GM19043 (cell line): ENCODE measurements at regions not wholly inside any gene's neighbourhood (a gene's known extent, or its start where the extent isn't known, plus 50 kb on each side); places are given as distances from the start of the nearest gene placed in this dataset.

Experiments used
- ATAC-seq: cut with Tn5 transposase; IDR thresholded peaks from one replicate; pipeline ENCODE4 v1.9.1; 2021; ENCODE audit warnings: low read depth; ENCODE audit not compliant: unreplicated experiment

- ATAC-seq: no peak
Measured at GRCh38 chr12:40551466-40551865, 140.8 kb upstream of the CNTN1 start.

- ATAC-seq: no peak
Measured at GRCh38 chr12:40552868-40553267, 139.4 kb upstream of the CNTN1 start.

DNA sequence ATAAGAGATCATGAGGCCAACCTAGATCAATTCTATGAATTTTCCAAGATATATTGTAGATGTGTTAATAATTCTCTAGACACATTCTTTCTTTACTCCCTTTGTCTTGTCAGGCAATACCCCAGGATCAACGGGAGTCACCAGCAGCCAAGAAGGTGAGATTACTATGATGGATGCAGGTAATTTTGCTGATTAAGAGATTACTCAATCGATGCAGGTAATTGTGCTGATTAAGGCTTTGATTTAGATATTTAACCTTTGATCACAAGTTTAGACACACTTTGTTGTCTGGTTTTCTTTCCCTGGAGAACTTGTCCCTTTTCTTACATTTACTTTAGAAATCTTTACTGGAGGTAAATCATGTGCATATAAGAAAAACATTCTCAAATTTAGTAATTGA lies 134.3 kb upstream of the CNTN1 start:
- ATAC-seq: no peak

DNA sequence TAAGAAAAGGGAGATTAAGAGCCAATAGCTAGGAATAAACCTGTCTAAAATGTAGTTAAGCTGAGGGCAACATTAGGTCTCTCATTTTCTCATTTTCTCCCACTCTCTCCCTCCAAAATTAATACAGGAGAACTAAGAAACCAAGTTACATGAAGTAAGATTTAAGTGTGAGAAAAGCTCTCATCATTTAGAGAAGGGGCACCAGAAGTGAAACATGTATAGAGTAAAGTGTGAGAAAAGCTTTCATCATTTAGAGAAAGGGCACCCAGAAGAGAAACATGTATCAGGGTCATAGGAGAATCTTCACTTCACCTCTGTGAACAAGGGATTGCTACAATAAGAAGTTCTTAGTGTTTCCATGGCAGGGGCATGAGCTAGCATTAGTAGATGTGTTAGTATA lies 132.4 kb upstream of the CNTN1 start:
- ATAC-seq: peak; percentile 42

- ATAC-seq: no peak
Measured at GRCh38 chr12:40560848-40561247, 131.4 kb upstream of the CNTN1 start.

- peak; percentile 54 for ATAC-seq
Measured at GRCh38 chr12:40561395-40561966, 130.8 kb upstream of the CNTN1 start.

- ATAC-seq: no peak
Measured at GRCh38 chr12:40565029-40565633, 127.1 kb upstream of the CNTN1 start.

DNA sequence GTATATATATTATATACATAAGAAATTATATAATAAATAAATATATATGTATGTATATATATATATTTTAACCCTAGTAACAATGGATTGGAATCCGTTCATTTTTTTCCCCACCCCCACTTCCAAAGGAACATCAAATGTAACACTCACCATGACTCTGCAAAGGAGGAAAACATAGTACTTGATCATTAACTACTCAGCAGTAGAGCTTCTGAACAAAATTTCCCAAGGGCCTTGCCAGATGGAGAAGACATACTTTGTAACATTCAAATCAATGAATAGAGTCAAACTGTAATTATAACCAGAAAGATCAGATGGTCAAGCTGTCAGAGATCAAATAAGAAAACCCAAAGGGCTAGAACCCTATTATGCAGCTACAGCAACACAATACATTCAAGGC lies 126.0 kb upstream of the CNTN1 start:
- ATAC-seq: no peak

DNA sequence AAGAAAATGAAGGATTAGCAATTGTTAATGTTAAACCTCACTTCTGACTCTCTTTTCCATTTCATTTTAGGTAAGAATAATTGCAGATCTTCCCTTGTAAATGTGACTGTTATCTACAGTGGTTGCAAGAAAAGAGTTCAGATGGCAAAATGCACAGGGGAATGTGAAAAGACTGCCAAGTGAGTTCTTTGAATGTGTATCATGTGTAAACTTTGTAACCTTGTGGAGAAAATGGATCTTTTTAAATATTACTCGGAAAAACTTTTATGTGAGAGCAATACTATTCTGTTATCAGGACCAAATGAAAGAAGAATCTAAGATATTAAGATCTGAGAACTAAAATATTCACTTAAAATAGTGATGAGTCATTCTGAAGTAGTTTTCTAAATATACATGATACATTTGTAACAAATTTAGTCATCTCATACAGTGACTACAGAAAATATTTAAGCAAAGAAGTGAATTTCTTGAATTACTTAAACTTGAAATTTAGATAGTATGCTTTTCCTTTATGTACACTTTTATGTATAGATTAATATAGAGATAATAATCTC lies 122.5 kb upstream of the CNTN1 start:
- ATAC-seq: no peak

DNA sequence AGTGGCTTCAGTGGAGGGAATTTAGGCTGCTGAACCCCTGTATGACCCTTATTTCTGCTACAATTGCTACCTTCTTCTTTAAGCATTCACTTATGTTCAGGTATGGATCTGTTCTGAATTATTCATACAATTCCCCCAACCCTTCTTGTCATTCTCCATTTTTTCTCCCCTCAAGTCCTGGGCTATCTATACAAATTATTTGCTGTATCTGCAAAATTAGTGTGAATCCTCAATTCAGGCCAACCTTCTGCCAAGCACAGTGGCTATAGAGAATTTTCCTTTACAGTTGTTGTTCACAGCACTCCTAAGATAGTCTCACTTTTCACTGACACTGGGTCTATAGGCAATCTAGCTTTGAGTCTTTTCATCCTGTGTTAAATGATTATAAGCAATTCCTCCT lies 119.2 kb upstream of the CNTN1 start:
- ATAC-seq: no peak

GRCh38 chr12:40575987-40576386 lies 116.3 kb upstream of the CNTN1 start:
- ATAC-seq: no peak

- no peak for ATAC-seq
Measured at GRCh38 chr12:40577834-40578233, 114.4 kb upstream of the CNTN1 start.

GRCh38 chr12:40579687-40580086 lies 112.6 kb upstream of the CNTN1 start:
- ATAC-seq: no peak

GRCh38 chr12:40580346-40580745 lies 111.9 kb upstream of the CNTN1 start:
- ATAC-seq: no peak

- no peak for ATAC-seq
Measured at GRCh38 chr12:40581889-40582288, 110.3 kb upstream of the CNTN1 start.

GRCh38 chr12:40583743-40584142 lies 108.5 kb upstream of the CNTN1 start:
- ATAC-seq: no peak

- ATAC-seq: no peak
Measured at GRCh38 chr12:40584763-40585162, 107.5 kb upstream of the CNTN1 start.

DNA sequence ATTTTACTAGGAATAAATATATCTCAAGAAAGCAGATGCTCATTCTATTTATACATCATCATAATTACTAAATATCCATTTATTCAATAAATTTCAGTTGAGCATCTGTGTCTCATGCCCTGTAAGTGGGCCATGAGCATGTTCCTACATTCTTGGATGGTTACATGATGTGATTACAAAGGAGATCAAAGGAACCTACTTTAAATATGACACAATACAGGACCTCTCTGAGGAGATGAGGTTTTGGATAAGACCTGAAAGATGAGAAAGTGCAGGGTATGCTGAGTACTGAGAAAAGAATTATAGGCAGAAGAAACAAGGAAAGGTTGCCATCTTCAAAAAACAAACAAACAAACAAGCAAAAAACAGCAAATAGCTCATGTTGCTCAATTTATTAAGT lies 105.4 kb upstream of the CNTN1 start:
- no peak for ATAC-seq

DNA sequence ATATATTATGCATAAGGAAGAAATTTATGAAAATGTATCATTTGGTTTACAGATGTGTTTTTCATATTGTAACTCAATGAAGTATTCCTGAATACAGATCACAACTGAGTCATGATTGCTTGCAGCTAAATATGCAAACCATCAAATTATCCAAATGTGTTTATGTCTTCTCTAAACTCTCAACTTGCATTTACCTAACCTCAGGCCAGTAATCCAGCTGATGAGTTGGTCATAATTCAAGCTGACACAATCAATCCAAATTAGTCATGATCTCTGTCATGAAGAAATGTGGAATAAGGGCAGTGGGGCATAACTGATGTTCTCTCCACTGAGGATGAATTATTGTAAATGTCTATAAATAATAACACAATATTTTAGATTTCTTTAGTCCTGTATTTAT lies 104.8 kb upstream of the CNTN1 start:
- ATAC-seq: no peak

DNA sequence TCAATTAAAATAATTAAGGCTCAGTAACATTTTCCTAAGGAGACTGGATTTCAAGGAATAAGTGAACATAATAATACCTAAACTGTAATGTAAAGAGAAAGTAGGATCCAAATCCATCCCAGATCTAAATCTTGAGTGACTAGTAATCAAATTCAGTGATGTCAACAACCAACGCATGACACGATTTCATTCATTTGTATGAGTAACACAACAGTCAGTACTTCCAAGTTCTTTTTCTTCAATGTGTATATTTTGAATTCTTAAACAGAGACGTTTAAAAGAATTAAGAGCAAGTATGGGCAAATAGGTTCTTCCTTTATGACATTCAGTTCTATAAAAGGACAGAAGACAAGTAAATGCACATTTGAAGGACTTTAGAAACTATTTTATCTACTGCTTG lies 104.3 kb upstream of the CNTN1 start:
- ATAC-seq: no peak

- no peak for ATAC-seq
Measured at GRCh38 chr12:40597133-40597532, 95.1 kb upstream of the CNTN1 start.

DNA sequence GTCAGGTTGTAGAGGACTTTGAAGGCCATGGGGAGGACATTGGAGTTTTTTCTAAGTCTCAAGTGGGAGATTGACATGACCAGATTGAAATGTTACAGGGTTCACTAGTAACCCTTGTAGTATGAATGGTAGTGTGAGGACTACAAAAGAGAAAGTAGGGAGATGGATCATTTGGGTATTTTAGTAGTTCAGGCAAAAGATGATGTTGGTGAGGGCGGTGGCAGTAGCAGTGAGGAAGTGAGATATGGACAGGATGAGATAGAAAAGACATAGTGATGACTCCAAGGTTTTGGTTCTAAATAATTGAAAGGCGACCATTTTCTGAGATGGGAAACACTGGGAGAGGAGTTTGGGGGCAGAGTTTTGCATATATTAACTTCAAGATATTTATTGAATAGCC lies 94.2 kb upstream of the CNTN1 start:
- no peak for ATAC-seq

DNA sequence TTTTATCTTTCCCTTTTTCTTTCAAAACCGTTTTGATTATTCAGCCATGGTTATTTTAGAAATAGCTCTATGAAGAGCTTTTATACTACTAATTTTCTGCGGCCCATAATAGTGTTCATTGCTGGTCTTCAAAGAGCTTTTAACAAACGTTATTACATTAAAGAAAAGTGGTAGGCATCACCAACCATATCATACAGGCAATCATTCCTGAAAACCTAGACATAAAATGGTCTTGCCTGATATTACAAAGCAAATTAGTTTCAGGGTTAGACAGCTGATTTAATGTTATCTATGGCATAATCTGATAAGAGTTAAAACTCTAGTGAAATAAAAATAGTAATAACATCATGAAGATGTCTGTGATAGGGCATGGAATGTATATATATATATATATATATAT lies 89.7 kb upstream of the CNTN1 start:
- ATAC-seq: no peak
